Calu3 (cell line): ENCODE measurements at regions not wholly inside any gene's neighbourhood (a gene's known extent, or its start where the extent isn't known, plus 50 kb on each side); places are given as distances from the start of the nearest gene placed in this dataset.

Source experiments
- BruUV-seq: library from RNA; stranded (reverse); fragments of 400-500 nt; replicated peaks from 2 replicates; lab custom pipeline; 2021; lab: Mats Ljungman, UMichigan
- CTCF ChIA-PET: fragments of 300-600 bp; sonication (Branson Sonifier 250); formaldehyde crosslinking; loops from one replicate; lab custom pipeline; 2022; ENCODE audit warnings: antibody characterized with exemption; lab: Charles Lee
- DNase-seq: peaks from one replicate; pipeline ENCODE4 v3.0.0; 2022
- H3K27ac Mint-ChIP-seq: one replicate; pipeline ENCODE4 v1.8.0; 2022; ENCODE audit warnings: mixed read lengths; ENCODE audit not compliant: unreplicated experiment
- H3K27me3 Mint-ChIP-seq: one replicate; pipeline ENCODE4 v1.8.0; 2022; ENCODE audit warnings: mixed read lengths; ENCODE audit not compliant: unreplicated experiment
- H3K36me3 Mint-ChIP-seq: one replicate; pipeline ENCODE4 v1.8.0; 2022; ENCODE audit warnings: mild to moderate bottlenecking, moderate library complexity, mixed read lengths; ENCODE audit not compliant: insufficient read depth, unreplicated experiment
- H3K4me1 Mint-ChIP-seq: one replicate; pipeline ENCODE4 v1.8.0; 2022; ENCODE audit warnings: mild to moderate bottlenecking, low read depth, mixed read lengths; ENCODE audit not compliant: unreplicated experiment
- H3K4me3 Mint-ChIP-seq: one replicate; pipeline ENCODE4 v1.8.0; 2022; ENCODE audit warnings: mild to moderate bottlenecking, low read depth, moderate library complexity, mixed read lengths; ENCODE audit not compliant: unreplicated experiment
- H3K9me3 Mint-ChIP-seq: one replicate; pipeline ENCODE4 v1.8.0; 2022; ENCODE audit warnings: low read depth, mixed read lengths; ENCODE audit not compliant: unreplicated experiment
- intact Hi-C: fragments of 100-400 bp; cut with micrococcal nuclease; formaldehyde crosslinking; loops from one replicate; pipeline ENCODE4 v1.10.0; 2022; ENCODE audit not compliant: unreplicated experiment
- TF ChIP-seq, protein P1 (sequence below): fragments of 200-600 bp; IDR thresholded peaks from one replicate; pipeline ENCODE4 v1.8.0; 2022; ENCODE audit warnings: antibody characterized with exemption; ENCODE audit not compliant: unreplicated experiment

DNA sequence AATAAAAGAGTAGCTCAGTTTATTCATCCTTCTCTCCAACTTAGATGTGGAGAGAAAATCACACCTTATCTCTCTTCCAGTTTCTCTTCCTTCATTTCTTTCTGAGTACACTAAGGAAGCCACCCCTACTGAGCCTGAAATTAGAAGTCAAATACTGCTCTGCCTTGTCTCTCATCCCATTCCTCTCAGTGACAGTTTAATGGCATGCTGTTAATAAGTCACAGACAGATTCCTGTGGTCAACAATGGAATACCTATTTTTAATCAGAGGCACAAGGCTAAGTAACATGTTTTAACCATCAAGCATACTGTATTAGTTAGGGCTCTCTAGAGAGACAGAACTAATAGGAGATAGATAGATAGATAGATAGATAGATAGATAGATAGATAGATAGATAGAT is 253.2 kb downstream of the HTR7 start:
- no TSS peak for BruUV-seq
- Mint-ChIP-seq H3K4me1 (peaks cover 8% of the 10 kb centered on the region), H3K36me3 (no peaks in the 10 kb centered on the region), H3K27ac (no peak overlapping the region), H3K27me3 (peaks cover 32% of the 10 kb centered on the region), H3K9me3 (peaks cover 2% of the 10 kb centered on the region), H3K4me3 (no peak overlapping the region)
- CTCF ChIA-PET: no interaction called here
- intact Hi-C loops: no loop called here
- TF ChIP-seq, protein P1, sequence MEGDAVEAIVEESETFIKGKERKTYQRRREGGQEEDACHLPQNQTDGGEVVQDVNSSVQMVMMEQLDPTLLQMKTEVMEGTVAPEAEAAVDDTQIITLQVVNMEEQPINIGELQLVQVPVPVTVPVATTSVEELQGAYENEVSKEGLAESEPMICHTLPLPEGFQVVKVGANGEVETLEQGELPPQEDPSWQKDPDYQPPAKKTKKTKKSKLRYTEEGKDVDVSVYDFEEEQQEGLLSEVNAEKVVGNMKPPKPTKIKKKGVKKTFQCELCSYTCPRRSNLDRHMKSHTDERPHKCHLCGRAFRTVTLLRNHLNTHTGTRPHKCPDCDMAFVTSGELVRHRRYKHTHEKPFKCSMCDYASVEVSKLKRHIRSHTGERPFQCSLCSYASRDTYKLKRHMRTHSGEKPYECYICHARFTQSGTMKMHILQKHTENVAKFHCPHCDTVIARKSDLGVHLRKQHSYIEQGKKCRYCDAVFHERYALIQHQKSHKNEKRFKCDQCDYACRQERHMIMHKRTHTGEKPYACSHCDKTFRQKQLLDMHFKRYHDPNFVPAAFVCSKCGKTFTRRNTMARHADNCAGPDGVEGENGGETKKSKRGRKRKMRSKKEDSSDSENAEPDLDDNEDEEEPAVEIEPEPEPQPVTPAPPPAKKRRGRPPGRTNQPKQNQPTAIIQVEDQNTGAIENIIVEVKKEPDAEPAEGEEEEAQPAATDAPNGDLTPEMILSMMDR: no peak
- no peak for DNase-seq

DNA sequence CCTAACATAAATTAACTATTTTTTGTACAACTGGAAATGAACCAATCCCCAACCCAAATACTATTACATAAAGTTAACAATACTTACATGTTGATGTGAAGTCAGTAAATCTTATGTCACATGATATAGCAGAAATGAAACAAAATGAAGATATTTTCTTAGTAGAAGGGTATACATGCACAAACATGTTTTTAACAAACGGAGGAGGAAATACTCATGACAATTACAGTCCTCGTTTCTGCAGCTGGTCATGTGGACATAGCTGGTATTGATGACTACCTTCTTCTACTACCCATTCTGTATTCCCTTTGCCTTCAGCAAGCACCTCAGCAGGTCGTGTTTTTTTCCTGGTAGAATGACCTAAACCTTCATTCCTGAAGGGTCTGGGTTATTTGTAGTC is 252.3 kb downstream of the HTR7 start:
- TF ChIP-seq, protein P1: no peak
- H3K4me3 Mint-ChIP-seq: no peak overlapping the region
- no peak overlapping the region for H3K27ac Mint-ChIP-seq
- H3K27me3 Mint-ChIP-seq: peaks cover 32% of the 10 kb centered on the region
- H3K4me1 Mint-ChIP-seq: peaks cover 8% of the 10 kb centered on the region
- intact Hi-C loops: no loop called here
- H3K36me3 Mint-ChIP-seq: no peaks in the 10 kb centered on the region
- DNase-seq: no peak
- no TSS peak for BruUV-seq
- CTCF ChIA-PET: no interaction called here
- peaks cover 2% of the 10 kb centered on the region for H3K9me3 Mint-ChIP-seq

DNA sequence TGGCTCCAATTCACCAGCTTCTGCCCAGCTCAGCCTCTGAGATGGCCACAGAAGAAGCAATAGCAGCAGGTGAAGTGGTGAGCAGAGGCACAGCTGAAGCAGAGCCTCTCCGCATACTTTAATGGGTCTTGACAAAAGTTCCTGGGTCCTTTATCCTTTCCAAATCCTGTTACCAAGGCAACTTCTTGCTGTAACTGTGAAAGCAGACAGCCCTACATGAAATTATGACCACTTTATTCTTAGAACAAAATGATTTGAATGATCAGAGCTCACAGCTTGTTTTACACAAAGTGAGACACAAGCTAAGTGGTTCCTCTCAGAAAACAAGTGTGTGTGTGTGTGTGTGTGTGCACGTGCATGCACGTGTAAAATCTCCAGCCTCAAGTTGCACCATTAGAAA is 245.6 kb downstream of the HTR7 start:
- TF ChIP-seq, protein P1: no peak
- Mint-ChIP-seq H3K9me3 (no peaks in the 10 kb centered on the region), H3K27ac (no peak overlapping the region), H3K4me1 (no peaks in the 10 kb centered on the region), H3K4me3 (no peak overlapping the region), H3K36me3 (no peaks in the 10 kb centered on the region), H3K27me3 (peaks cover 39% of the 10 kb centered on the region)
- no peak for DNase-seq
- no TSS peak for BruUV-seq
- intact Hi-C loops: no loop called here
- CTCF ChIA-PET: interaction anchor here (0.5 to 0.6 kb wide), 2 partner anchors 92 to 1046 kb away, joined by 3 read pairs; no protein-coding TSS in a partner anchor

DNA sequence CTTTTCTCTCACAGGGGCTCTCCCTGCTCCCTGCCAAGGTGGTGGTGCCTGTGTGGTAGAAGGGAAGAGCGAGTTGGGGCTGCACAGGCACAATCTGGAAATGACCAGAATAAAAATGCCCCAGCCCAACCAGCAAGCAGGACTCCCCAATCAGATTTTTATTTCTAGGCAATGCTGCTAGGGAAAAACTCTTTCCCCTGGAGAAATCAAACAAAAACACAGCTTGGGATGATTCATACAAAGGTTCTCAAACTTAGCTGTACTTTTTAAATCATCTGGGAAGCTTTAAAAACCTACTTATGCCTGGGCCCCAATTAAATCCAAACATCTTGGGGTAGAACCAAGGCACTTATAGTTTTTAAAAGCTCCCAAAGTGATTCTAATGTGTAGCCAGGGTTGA is 243.2 kb downstream of the HTR7 start:
- H3K27me3 Mint-ChIP-seq: peaks cover 42% of the 10 kb centered on the region
- CTCF ChIA-PET: no interaction called here
- H3K4me1 Mint-ChIP-seq: no peaks in the 10 kb centered on the region
- H3K36me3 Mint-ChIP-seq: no peaks in the 10 kb centered on the region
- intact Hi-C loops: no loop called here
- no peak for DNase-seq
- H3K9me3 Mint-ChIP-seq: no peaks in the 10 kb centered on the region
- BruUV-seq: no TSS peak
- TF ChIP-seq, protein P1: no peak
- H3K27ac Mint-ChIP-seq: no peak overlapping the region
- no peak overlapping the region for H3K4me3 Mint-ChIP-seq
